NCI-H2107 (cell line): ENCODE measurements at regions not wholly inside any gene's neighbourhood (a gene's known extent, or its start where the extent isn't known, plus 50 kb on each side); places are given as distances from the start of the nearest gene placed in this dataset.
"Not testable (repeated sequence)": the region's sequence is repeated elsewhere in the genome, so short reads cannot be mapped to it uniquely, and the experiment has no call there.

ENCODE experiments used
- DNase-seq: peaks from one replicate; lab custom pipeline; 2025; lab: John Stamatoyannopoulos, UW

DNA sequence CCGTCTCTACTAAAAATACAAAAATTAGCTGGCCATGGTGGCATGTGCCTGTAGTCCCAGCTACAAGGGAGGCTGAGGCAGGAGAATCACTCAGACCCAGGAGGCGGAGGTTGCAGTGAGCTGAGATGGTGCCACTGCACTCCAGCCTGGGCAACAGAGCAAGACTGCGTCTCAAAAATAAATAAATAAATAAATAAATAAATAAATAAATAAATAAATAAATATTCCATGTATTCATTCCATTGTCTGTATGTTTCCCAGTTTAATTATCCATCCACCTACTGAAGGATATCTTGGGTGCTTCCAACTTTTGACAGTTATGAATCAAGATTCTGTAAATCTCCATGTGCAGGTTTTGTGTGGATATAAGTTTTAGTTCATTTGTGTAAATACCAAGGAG lies 397.4 kb upstream of the SLC35B3 start:
- not testable (repeated sequence) for DNase-seq

DNA sequence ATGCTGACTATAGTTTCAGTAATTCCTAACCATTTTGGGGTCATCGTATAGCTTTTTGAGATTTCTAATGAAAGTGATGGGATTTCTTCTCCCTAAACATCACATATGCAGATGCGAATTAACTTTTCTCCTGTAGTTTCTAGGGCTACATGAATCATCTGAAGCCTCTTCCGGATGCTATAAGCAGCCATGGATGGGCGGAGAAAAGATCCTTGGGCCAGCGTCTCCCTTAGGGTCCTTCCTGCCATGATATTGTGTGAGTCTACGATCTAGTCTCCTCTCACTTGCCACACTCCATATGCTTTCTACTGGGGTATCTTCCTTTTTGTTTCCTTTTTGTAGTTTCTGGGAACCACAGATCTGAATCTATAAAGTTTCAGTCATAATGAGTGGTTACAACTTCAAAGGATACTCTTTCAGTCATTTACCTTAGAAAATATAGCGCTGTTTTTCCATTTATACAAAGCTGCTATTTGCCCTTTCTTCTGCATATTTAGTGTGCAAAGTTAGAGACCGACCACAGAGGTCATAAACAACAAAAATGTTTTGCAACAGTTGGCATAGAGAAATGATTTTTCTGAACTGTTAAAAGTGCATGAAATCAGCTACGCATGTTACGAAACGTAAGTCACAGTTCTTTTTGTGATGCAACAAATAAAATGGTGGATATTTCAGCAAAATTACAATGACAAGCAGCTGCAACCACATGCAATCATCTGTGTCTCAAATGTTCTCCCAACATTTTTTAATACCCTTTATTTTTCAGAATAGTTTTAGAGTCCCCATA lies 396.2 kb upstream of the SLC35B3 start:
- no peak for DNase-seq

DNA sequence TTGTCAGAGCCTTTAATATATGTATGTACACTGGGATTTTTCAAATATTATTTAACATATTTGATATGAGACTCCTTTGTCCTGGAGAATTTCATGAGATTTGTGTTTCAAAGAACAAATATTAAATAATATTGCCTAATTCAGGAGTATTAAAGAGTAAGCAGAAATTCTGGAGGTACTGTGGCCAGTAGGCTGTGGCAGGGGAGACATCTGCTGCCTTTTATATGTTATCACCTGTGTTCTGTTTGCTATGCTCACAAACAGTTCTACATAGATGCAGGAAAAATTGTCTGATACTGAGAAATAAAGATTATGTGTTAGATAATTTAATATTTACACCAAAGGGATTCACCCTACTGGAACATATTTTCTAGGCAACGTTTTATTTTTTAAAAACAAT lies 395.4 kb upstream of the SLC35B3 start:
- no peak for DNase-seq

DNA sequence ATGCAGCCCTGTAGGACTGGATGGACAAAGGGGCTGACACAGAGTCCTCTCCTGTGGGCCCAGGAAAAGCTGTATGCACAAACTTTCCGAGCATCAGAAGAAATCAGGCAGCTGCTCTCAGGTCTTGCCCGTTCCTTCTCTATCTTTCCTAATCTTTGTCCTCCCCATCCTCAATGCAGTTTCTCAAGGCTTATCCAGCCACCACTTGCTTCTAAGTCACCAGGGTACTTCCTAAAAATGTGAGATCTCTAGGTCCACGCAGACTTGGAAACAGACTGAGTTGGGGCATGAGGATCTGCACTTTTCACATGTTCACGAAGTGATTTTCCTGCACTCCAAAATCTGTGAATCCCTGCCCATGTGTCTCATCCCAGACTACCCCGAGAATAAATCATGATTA lies 394.5 kb upstream of the SLC35B3 start:
- no peak for DNase-seq

DNA sequence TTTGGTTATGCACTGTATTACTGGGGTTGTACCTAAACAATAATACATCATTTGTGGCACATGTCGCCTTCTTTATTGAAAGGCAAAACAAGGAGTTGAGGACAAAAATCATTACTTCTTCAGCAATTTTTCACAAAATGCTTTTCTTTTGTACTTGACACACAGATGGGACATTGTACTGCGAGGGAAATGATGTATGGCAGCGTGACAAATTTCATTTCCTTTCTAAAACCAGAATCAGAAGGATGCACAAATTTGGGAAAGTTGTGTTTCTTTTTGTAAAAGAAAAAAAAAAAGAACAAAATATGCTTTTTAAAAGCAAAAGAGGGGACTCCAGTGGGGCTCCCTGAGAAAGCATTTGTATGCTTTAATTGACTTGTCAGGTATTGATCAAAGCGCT lies 394.0 kb upstream of the SLC35B3 start:
- no peak for DNase-seq

DNA sequence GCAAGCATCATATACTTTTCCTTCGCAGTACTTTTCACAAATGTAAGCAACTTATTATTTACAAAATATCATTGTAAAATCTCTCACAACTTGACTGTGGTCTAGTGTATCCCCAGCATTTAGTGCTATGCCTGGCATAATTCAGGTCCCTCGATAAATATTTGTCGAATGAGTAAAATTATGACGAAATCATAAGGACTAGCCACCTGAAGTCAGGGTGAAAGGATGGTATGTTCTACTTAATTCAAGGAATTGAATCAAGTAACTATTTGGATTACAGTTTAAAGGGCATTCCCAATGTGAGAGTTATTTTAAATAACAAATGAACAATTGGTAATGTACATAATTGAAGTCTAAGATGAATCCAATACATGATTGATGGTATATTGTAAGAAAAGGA lies 393.0 kb upstream of the SLC35B3 start:
- DNase-seq, result no peak

DNA sequence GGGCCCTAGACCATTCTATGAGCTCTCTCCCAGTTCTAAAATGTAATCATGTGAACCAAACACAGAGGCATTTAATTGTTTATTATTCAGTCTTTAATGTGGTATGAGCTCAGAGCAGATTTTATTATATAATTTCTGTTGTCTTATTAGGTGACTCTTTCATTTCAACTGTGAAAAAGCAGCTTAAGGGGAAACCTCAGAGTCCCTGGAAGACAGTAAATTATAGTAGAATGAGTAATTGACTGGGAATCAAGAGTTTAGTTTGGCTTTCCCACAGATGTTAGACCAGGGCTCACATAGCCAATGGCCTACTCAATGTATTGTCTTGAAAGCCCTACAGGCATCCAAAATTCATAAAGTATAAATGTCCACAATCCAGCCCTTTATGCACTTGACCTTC lies 390.4 kb upstream of the SLC35B3 start:
- no peak for DNase-seq

DNA sequence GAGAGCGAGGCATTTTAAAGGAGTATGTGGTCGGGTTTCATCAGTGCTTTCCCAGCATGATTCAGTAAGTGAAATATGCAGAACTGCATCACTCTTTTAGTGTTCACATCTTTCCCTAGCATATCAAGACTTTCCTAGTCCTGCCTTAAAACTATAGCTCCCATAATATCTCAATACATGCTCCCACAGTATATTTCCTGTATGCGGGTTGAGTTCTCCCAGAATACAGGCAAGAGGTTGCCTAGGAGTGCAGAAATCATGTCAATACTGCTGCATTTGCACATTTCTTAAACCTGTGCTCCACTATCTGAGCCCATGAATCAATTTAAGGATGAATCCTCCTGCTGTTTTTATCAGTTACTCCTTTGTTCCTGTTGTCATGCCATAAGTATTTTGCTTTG lies 386.6 kb upstream of the SLC35B3 start:
- DNase-seq, result no peak

DNA sequence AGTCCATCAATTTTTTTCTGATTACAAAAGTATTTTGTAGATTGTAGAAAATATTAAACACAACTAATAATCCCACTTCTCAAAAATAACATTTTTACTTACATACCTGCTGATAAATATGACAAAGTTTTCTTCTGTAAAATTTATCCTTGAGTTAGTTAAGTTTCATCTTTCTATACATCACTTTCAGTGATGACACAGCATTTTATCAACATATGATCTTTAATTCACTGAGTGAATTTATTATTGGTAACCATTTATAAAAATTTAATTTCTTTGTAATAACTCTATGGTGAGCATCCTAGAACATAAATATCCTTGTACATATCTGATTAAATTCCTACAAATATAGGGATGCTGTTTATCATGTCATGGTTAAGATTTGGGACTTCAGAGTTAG lies 385.0 kb upstream of the SLC35B3 start:
- DNase-seq, result no peak

DNA sequence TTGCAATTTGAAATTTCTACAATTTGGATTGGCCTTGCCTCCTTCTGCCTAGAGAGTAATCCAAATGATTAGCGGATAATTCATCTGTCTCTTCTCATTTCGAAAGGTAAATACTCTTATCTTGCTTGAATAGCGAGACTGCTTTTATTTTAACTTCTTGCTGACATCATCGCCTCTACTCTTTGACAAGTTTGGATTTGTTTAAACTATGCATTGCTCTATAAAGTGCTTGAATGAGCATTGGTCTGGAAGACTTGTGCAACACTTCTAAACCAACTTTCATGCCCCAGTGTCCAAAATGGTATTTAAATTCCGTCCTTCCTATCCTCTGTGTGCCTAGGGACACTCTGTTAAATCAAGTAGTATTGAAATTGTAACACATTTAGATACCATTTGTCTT lies 384.1 kb upstream of the SLC35B3 start:
- DNase-seq, result no peak

DNA sequence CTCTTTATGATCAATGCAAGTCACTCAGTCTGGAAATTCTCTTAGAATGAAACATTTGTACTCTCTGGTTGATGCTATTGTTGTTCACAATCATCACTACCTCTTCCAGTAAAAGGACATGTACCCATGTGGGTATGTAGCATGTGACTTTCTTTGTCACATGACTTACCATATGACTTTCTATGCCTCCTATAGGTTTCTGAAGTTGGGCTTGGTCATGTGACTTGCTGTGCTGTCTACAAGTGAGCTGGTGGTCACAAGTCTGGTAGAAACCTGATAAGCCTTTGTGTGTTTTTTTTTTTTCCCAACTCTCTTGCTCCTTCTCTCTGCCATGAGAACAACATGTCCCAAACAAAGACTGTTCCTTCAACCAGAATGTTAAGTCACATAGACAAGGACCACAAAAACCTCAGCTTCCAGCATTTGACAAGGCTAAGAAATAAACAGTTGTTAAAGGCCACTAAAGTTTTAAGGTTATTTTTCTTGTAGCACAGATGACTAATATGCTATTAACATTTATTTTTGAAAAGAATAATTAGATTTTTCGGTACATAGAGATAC lies 379.2 kb upstream of the SLC35B3 start:
- no peak for DNase-seq

DNA sequence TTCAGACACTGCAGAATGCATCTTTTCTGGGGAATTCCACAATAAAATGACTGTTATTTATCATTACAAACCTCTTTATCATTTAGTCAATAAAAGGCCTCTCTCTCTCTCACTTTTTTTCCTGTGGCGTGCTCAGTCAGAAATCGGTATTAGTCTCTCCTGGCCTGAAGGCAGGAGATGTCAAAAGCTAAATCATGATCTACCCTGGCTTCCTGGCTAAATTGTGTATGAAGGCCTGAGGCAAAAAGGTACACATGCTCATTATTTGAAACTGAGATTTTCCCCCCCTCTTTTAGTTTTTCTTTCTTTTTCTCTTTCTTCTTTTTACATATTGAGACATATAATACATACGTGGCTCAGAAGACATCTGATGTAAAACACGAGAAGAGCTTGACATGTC lies 375.0 kb upstream of the SLC35B3 start:
- DNase-seq, result no peak

DNA sequence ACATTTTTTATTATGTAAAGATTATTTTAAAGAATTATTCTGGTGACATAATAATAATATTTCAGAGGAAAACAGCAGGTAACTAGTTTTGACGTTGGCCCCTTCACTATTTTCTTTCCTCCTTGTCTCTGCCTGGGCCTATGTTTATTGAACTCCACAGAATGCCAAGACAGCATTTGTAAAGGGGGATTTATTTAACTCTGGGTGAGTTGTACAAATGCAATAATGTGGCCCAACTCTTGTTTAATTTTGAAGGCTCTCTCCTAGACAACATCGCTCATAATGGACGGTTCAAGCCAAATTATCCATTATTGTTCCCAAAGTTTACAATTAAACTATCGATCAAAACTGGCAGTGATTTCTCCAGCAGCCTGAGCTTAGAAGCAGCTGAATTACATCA lies 374.3 kb upstream of the SLC35B3 start:
- no peak for DNase-seq

DNA sequence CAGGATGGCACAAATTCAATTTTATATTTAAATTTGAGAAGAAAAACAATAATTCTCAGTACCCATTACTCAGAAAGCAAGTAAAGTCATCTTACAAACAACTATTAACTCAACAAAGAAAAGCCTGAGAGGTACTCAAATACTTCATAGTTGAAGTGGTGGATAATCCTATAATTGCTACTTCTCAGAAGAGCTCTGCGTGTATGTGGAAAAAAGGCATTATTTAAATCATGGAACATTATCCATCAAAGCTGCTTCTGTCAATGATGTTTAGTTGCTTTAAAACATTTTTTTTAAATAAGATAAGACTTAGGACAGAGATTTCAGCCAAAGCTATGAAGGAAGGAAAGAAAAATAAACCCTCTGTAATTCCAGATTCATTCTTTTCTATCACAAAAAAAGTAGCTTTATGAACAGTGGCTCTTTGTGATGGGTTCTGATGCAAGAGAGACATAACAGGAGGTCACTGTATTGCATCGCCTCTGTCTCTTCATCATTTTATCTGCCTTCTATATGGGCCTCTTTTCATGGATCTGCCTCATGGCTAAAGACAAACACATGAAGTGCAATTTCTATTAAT lies 367.9 kb upstream of the SLC35B3 start:
- no peak for DNase-seq

DNA sequence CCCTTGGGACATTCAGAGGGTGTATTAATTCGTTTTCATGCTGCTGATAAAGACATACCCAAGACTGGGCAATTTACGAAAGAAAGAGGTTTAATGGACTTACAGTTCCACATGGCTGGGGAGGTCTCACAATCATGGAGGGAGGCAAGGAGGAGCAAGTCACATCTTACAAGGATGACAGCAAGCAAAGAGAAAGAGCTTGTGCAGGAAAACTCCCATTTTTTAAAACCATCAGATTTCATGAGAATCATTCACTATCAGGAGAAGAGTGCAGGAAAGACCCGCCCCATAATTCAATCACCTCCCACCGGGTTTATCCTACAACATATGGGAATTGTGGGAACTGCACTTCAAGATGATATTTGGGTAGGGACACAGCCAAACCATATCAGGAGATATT lies 367.1 kb upstream of the SLC35B3 start:
- DNase-seq, result not testable (repeated sequence)

DNA sequence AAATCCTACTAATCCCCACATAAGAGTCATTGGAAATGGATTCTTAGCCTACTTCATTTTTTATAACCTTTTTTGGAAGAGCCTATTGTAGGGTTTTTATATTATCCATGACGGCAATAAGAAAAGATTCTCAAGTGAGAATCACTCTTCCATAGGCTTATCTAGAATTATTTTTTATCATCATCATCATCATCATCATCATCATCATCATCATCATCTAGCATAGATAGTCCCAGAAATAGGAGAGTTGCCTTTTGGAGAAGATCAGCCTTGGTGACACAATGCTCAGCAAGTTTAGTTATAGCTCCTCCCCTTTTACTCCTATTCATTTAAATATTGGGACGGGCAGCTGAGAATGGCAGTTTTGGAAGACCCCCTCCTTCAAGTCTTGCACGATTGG lies 359.1 kb upstream of the SLC35B3 start:
- DNase-seq, result no peak

DNA sequence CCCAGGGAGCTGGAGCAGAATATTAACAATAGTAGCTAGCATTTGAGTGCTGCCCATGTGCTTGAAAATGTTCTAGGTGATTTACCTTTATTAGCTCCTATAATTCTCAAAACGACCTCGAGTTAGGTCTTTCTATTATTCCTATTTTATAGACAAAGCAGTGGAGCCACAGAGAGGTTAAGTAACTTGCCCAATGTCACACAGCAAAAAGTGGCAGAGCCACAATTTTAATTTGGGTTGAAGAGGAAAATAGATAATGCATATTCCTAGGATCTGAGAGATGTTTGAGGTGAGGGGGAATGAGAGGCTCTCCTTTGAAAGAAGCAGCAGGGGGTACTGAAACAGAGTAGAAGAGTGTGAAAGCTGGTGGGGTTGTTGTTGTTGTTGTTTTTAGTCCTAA lies 354.5 kb upstream of the SLC35B3 start:
- DNase-seq, result no peak

DNA sequence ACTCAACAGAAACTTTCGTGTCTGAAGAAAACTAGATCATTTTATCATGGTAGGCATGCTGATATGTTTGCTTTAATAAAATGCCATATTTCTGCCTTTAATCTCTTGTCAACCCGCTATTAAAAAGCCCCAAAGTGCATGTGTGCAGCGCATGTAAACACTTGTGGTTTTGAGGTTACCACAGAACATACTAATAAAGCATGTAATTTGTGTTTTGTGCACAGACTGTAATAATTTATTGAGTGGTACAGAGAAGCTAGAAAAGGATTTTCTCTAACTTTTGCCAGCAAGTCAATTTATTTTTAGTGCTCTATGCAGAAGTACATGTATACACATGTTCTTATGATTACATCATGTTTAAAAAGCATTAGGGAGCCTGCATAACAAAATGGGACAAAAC lies 349.9 kb upstream of the SLC35B3 start:
- DNase-seq, result no peak

DNA sequence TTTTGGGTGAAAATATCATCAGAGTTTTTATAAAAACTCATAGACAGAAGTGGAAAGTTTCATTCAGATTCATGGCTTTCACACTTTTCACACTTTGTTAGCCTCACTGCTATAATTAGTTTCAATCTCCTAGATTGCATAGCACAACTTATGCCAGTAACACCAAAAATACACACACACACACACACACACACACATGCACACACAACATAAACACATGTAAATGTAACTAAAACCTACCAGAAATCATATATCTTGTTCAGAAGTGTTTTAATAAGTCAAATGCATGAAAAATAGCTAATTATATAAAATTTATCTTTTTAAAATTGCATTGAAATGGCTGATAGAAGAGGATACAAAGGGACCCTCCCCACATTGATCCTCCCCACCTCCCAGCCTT lies 347.8 kb upstream of the SLC35B3 start:
- DNase-seq, result no peak

DNA sequence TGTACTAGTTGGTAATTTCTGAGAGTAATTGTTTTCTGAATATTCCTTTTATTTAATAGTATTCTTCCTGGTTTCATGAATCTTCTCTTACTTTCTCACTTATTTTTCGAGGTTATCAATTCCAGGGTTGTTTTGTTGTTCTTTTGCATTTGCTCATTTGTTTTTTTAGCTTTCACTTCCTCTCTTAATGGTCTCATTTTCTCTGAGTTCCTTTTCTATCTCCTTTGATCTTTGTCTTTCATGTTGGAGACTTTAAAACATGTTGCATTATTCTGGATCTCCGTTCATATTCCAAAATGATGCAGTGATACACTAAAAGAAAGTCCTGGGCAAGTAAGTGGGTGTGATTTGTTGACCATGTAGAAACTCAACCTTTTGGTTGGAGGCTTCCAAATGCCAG lies 345.3 kb upstream of the SLC35B3 start:
- no peak for DNase-seq

DNA sequence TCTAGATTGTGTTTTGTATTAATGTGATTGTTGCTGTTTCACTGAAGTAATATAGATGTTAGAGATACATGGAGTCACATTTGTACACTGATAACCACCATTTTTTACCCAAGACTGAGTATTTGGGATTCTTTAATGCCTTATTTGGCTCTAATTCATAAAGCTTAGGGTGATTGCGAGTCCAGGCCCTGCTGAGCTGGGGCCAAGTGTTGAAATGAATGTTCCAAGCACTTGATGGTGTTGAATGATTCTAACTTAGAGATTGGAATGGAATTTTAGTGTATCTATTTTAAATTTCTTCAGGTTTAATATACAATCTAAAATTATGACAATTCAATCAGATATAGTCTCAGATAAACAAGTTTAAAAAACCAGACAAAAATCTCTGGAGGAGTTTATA lies 329.4 kb upstream of the SLC35B3 start:
- no peak for DNase-seq

DNA sequence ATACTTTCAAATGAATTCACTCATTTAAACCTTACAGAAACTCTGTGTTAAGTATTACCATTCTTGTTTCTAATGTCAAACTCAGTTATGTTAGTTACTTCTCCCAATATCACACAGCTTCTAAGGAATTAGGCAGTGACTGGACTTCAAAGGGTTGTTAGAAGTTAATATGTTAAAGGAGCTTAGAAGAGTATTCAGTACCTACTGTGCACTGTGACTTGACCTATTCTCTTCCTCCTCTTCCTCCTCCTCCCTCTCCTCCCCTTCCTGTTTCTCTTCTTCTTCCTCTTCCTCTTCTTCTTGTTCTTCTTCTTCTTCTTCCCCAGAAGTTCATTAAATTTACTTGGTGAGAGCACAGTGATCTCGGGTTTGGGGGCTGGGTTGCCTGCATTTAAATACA lies 325.6 kb upstream of the SLC35B3 start:
- DNase-seq, result no peak

DNA sequence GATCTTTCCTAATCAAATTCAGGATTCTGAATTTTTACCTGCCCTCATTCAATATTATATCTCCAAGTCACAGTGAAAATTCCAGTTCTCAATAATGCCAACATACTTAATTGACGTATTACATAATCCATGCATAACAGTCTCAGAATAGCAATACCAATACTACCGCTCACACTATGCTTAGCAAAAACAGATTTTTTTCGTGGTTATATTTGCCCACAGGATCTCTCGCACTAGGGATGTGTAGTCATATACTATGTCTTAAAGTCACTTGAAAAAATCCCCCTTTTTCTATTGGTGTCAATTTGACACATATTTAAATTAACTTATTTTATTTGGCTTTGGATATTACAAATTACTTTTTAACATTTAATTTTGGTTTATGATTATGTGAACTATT lies 323.1 kb upstream of the SLC35B3 start:
- DNase-seq, result no peak

DNA sequence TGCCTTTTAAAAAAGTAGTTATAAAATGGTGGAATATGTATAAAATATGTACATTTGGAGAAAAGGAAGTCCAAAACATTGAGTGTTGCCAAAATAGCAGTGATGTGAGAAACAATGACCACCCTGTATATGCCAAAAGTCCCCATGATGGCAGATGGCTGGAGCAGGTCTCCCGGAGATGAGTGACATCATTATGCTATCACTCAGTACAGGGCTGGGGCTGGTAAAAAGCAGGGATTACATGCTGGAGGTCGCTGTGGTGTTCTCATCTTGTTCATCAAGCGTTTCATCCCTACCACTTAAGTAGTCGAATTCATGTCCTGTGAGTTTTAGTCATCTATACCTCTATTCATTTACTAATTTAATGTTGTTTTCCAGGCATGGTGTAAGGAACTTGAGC lies 315.3 kb upstream of the SLC35B3 start:
- no peak for DNase-seq
